ENCODE measurements at regions not wholly inside any gene's neighbourhood (a gene's known extent, or its start where the extent isn't known, plus 50 kb on each side); places are given as distances from the start of the nearest gene placed in this dataset.

DNA sequence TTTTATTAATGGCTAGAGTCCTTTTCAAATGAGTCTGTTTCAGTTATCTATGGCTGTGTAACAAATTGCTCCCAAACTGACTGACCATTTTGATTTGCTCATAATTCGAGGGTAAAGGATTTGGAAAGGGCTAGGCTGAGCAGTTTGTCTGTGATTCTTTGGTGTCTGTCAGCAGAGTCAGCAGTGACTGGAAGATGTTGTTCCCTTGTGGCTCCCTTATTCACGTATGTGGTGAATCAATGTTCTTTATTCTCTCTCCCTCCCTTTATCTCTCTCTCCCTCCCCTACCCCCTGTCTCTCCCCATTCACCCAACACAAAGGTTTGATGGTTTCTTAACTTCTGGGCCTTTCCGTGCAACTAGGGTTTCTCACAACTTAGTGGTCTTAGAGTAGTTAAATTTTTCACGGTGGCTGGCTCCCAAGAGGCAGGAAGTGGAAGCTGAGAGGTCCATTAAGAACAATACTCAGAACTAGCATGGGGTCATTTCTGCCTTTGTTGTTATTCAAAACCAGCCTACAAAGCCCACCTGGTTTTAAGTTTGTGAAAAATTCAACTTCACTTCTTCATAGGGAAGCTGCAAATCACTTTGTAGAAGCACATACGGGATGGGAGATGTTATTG is 772.5 kb upstream of the SLITRK1 start:
- TF ChIP-seq EZH2 (IDR thresholded peaks at IDR 0.05; ENCODE audit: insufficient read depth, poor library complexity, severe bottlenecking) = no peak
- TF ChIP-seq EZH2phosphoT487 (IDR thresholded peaks at IDR 0.05; ENCODE audit: insufficient read depth, low read depth) = no peak
